Liver (tissue), 3 donors: ENCODE measurements at regions not wholly inside any gene's neighbourhood (a gene's known extent, or its start where the extent isn't known, plus 50 kb on each side); places are given as distances from the start of the nearest gene placed in this dataset.

ENCODE experiments used
- FOXA1 ChIP-seq: IDR thresholded peaks from 2 replicates; pipeline ENCODE4 v1.6.1; 2016; ENCODE audit warnings: antibody characterized with exemption
- GABPA ChIP-seq, 2 donors: IDR thresholded peaks in 1 of 2; conservative IDR thresholded peaks in 1 of 2; 2 replicates each; pipeline ENCODE4 v1.6.1; 2016; ENCODE audit warnings: antibody characterized with exemption in 2 of 2, mild to moderate bottlenecking in 1 of 2, moderate library complexity in 1 of 2
- HNF4A ChIP-seq, 2 donors: conservative IDR thresholded peaks; 2 replicates each; pipeline ENCODE4 v1.6.1; 2016; ENCODE audit warnings: antibody characterized with exemption in 2 of 2, mild to moderate bottlenecking in 2 of 2
- JUND ChIP-seq, 2 donors: IDR thresholded peaks; 2 replicates each; pipeline ENCODE4 v1.6.1; 2016; ENCODE audit warnings: antibody characterized with exemption in 2 of 2
- RXRA ChIP-seq, 2 donors: IDR thresholded peaks; 2 replicates each; pipeline ENCODE4 v1.6.1; 2017 to 2018; ENCODE audit warnings: antibody characterized with exemption in 2 of 2, mild to moderate bottlenecking in 1 of 2
- SP1 ChIP-seq: IDR thresholded peaks from 2 replicates; pipeline ENCODE4 v1.6.1; 2018; ENCODE audit warnings: antibody characterized with exemption, mild to moderate bottlenecking
- TAF1 ChIP-seq: conservative IDR thresholded peaks from 2 replicates; pipeline ENCODE4 v1.6.1; 2016; ENCODE audit warnings: antibody characterized with exemption, mild to moderate bottlenecking
- TF ChIP-seq, protein P1 (sequence below): fragments of 150-350 bp; IDR thresholded peaks from 2 replicates; pipeline ENCODE4 v1.5.1; 2017; ENCODE audit warnings: improper control_type of control experiment, low read depth, low read length; ENCODE audit not compliant: missing input control
- TF ChIP-seq, protein P2 (sequence below): IDR thresholded peaks from 2 replicates; pipeline ENCODE4 v1.6.1; 2016; ENCODE audit warnings: antibody characterized with exemption
- donor health status: healthy.
- donor health status: healthy.

DNA sequence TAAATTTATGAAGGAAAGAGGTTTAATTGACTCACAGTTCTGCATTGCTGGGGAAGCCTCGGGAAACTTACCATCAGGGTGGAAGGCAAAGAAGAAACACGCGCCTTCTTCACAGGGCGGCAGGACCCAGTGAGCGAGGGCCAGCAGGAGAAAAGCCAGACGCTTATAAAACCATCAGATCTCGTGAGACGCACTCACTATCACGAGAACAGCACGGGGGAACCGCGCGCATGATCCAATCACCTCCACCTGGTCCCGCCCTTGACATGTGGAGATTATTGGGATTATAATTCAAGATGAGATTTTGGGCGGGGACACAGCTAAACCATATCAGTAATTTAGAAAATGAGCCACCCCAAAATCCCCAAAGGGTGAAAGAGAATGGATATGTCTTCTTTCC lies 187.1 kb downstream of the RAP2A start:
- TF ChIP-seq, protein P1, sequence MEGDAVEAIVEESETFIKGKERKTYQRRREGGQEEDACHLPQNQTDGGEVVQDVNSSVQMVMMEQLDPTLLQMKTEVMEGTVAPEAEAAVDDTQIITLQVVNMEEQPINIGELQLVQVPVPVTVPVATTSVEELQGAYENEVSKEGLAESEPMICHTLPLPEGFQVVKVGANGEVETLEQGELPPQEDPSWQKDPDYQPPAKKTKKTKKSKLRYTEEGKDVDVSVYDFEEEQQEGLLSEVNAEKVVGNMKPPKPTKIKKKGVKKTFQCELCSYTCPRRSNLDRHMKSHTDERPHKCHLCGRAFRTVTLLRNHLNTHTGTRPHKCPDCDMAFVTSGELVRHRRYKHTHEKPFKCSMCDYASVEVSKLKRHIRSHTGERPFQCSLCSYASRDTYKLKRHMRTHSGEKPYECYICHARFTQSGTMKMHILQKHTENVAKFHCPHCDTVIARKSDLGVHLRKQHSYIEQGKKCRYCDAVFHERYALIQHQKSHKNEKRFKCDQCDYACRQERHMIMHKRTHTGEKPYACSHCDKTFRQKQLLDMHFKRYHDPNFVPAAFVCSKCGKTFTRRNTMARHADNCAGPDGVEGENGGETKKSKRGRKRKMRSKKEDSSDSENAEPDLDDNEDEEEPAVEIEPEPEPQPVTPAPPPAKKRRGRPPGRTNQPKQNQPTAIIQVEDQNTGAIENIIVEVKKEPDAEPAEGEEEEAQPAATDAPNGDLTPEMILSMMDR, result no peak
- no peak for TF ChIP-seq GABPA (IDR thresholded peaks at IDR 0.05 in 1 of 2, conservative IDR thresholded peaks at IDR 0.05 in 1 of 2)
- TF ChIP-seq, protein P2, sequence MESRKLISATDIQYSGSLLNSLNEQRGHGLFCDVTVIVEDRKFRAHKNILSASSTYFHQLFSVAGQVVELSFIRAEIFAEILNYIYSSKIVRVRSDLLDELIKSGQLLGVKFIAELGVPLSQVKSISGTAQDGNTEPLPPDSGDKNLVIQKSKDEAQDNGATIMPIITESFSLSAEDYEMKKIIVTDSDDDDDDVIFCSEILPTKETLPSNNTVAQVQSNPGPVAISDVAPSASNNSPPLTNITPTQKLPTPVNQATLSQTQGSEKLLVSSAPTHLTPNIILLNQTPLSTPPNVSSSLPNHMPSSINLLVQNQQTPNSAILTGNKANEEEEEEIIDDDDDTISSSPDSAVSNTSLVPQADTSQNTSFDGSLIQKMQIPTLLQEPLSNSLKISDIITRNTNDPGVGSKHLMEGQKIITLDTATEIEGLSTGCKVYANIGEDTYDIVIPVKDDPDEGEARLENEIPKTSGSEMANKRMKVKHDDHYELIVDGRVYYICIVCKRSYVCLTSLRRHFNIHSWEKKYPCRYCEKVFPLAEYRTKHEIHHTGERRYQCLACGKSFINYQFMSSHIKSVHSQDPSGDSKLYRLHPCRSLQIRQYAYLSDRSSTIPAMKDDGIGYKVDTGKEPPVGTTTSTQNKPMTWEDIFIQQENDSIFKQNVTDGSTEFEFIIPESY, result no peak
- no peak for TF ChIP-seq SP1
- TF ChIP-seq TAF1, result no peak
- TF ChIP-seq JUND (IDR thresholded peaks at IDR 0.05), result no peak
- TF ChIP-seq RXRA (IDR thresholded peaks at IDR 0.05), result no peak
- TF ChIP-seq FOXA1, result no peak
- TF ChIP-seq HNF4A (conservative IDR thresholded peaks at IDR 0.05), result no peak
